GM18498 (cell line): ENCODE measurements at regions not wholly inside any gene's neighbourhood (a gene's known extent, or its start where the extent isn't known, plus 50 kb on each side); places are given as distances from the start of the nearest gene placed in this dataset.

Experiments
- ATAC-seq: cut with Tn5 transposase; IDR thresholded peaks from one replicate; pipeline ENCODE4 v1.9.1; 2021; ENCODE audit warnings: mild to moderate bottlenecking, moderate library complexity; ENCODE audit not compliant: unreplicated experiment

DNA sequence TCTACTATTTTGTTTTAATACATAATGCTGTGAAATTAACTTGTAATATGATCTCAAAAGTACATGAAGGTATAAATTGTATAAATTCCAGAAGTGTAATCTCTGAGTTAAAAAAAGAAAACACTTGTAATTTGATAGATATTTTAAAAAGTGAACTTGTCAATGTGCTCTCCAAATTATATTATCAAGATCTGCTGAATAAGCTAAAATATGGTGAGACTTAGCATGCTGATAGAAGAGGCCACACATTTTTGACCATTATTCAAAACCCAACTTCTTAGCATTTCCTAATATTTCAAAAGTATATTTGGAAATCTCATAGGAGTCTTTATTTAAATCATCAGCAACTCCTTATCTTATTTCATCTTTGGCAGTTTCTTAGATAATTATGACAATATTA is 657.1 kb upstream of the BOD1L1 start:
- no peak for ATAC-seq

DNA sequence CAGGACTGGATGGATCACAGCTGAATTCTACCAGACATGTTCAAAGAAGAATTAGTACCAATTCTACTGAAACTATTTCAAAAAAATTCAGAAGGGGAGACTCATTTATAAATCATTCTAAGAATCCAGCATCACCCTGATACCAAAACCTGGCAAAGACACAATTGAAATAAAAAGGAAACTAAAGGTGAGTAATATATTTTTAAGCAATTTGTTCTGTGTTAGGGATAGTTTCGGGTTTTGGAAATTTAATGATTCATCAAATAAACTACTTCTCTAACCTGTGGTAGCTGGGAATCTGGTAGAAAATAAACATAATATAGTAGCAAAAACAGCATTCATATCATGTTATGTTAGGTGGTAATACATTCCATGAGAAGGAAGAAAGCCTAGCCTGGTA is 662.2 kb upstream of the BOD1L1 start:
- ATAC-seq, result no peak

DNA sequence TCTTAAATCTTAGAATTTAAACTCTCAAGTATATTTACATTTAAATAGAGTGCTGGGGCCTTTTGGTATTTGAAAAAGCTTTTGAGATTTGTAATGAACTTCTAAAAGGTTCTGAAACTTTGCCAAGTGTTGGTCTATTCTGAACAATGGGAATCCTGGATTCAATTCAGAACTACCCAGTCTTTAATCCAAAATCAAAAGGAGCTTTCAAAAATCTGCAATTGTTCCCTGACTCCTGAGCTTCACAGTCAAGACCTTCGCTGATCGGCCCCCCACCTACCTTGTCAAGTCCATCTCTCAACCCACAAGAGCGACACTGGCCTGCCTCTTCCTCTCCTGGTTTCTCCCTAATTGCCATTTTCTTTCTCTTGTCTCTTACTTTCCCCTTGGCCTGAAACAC is 666.1 kb upstream of the BOD1L1 start:
- no peak for ATAC-seq

DNA sequence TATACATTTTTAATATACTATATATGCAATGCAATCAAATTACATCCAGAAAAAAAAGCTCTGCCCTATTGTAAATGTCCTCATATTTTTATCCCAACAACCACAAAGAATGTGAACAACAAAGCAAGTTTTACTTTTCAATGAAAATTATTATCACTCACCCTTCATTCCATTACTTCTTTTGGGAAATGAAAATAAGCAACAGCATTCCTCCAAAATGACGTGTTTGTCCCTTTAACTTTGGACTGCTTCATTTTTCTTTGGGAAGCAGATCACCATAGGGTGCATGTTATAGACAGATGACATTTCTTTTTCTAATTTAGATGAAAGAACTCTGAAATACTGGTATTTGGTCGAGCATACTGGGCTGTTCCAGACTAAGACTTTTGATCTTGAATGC is 667.1 kb upstream of the BOD1L1 start:
- no peak for ATAC-seq

DNA sequence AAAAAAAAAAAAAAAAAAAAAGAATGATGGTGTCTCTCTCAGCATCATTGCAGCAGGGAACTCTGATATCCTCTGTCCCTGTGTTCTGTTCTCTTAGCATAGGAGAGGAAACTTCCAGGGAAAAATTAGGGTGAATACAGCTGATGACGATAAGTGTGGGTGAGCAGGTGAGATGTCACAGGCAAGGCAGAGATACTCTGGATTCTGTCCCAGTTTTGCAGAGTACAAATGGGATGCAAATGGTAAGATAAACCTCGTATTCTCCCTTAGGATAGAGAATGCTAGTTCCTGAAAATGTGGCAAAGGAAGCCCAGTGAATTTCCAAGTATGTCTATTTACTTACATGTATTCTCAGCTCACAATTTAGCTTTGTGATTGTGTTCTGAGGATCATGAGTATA is 671.6 kb upstream of the BOD1L1 start:
- ATAC-seq, result no peak

DNA sequence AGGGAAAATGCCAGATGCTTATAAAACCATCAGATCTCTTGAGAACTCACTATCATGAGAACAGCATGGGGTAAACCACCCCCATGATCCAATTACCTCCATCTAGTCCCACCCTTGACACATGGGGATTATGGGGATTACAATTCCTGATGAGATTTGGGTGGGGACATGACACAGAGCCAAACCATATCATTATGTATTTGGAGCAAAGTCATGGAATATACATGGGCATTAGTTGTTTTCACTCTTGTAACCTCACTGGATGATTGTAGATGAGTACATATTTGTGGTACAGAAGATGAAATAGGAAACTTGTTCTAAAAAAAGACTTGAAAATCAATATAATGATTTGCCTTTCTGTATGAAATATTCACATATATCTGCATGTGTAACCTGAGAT is 674.5 kb upstream of the BOD1L1 start:
- no peak for ATAC-seq

DNA sequence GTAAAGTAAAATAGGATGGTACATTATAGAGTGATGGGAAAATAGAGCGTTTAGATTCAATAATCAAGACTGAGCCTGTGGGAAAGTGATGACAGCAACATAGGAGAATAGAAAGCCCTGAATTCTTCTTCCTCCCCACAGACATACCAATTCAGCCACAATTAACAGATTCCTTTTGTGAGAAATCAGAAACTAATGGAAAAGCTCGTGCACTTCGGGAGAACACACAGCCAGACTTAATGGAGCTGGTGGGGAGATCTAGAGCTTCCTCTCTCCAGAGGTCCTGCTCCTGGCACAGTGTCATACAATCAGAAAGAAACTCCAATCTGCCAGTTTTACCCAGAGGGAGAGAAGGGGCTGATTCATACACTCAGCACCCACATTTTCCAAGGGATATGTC is 676.3 kb upstream of the BOD1L1 start:
- no peak for ATAC-seq

DNA sequence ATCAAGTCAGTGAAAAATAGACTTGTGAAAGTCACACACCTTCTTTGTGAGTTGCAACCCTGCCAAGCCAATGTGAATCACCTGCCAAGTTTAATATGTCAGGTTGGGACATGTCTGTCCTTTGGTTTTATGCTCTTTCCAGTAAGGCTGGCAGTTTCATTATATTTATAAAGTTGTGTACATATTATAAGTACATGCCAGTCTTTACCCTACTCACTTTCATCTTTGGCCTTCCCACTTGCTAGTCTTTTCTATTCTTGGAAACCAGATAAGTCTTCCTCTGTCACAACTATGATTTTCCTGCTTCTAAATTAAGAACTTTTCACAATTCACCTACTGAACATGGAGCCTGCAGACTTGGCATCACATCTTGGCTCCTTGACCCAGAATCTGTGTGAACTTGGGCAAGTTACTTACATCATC is 680.7 kb upstream of the BOD1L1 start:
- no peak for ATAC-seq

DNA sequence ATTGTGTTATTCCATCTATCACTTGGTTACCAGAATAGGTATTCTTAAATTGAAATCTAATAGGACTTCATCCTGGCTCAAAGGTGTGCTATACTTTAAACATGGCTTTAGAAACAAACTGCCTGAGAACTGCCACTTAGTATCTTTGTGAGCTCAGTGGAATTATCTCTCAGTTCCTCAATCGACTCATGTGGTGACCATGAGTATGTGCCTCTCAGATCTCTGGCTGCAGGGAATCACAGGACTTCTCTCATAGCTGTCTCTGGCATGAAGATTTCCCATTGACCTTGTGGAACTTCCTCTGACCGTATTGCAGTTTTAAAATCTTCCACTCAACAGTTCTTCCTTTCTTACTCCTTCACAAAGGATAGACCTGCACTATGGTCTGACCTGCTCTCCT is 681.9 kb upstream of the BOD1L1 start:
- no peak for ATAC-seq

DNA sequence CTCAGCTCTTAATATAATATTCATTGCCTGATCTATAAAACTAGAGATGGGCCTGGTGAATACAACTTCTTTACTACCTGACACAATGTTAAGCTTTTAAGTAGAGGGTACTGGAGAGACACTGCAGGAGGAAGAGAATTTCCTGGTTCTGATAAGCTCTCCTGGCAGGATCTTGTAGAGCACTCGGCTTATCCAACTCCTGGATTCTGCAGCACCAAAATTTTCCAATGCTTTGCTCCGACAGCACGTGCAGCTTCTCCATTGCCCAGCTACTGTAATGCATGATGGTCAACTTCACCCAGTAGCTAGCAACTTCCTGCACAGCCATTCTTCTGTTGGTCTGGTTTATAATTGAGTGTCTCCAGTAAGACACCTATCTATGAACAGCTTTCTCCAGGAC is 686.2 kb upstream of the BOD1L1 start:
- ATAC-seq, result no peak

DNA sequence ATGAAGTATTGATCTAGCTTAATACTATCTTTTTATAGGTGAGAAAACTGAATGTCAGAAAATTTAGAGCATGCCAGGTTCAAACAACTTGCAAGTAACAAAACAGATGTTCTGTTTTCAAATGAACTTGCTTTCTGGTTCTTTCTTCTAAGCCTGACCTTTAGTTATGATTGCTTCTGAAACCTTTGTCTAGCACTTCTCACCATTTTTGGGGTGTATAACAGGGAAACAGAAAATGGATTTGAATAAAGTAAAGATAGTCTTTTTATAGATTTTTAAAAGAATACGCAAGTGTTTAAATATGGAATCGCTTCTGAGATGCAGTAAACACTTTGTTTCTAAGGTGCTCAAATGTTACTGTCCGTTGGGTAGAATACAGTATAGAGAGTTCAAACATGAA is 687.2 kb upstream of the CPEB2 start:
- peak; percentile 61 for ATAC-seq

DNA sequence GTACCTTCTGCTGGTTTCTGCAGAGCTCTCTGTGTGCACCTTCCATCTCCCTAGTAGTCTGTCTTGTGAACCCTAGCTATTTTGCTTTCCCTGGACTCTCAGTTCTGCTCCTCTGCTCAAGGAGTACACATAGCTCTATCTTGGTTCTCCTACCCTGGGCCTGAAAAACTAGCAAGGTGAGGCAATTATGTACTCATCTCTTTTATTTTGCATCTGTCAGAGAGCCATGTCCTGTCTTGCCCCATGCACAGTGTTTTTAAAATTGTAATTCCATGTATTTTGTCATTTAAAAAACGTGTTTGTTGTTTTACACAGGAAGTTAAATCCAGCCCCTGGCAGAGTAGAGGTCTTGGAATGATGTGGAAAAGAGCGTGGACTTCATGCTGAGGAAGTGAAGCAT is 684.9 kb upstream of the CPEB2 start:
- no peak for ATAC-seq

DNA sequence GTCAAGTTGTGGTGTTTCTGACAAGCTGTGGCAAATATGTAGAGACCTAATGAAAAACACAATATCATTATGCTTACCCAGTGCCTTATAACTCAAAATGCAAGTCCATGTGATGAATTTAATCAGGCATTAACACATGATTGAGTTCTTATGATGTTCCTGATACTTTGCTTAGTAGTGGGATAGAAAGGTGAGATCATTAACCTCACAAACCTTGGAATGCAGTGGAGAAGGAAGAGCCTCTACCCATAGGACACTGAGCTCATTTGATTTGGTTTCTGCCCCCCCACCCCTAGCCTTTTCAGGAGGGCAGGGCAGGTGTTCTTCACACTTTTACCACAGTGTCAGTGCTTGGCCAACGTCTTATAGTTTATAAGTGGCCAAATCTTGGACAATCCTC is 683.6 kb upstream of the CPEB2 start:
- no peak for ATAC-seq

DNA sequence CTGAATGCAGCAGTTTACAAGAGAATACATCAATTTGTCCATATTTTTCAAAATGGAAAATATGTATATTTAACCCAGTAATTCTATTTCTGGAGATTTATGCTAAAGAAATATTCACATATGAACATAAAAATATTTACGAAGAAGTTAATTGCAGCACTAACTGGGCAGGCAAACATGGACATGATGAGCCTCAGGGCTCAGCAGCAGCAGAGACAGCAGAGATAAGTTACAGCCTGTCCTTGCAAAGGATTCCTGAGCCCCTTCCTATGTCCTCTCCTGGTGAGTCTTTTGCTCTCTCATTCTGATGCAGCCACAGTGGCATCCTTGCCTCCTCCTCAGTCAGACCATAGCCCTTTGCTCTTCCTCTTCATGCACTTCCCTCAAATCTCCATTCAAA is 680.6 kb upstream of the CPEB2 start:
- ATAC-seq, result no peak

DNA sequence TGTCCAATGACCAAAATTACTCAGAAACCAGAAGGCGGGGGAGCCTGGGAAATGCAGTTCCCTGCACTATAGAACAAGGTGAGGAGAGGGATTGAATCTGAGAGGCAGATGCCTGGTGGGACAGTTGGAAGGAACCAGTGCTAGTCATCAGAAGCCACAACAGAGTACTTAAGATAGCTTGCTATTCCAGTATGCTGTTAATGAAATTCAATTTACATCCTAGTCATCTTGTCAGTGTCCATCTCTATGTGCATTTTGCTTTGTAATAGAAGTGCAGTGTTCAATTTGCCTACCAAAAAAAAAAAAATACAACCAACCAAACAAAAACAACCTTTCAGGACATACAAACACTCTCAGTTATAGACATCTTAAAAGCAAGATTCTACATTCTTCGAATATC is 679.1 kb upstream of the CPEB2 start:
- ATAC-seq, result no peak

DNA sequence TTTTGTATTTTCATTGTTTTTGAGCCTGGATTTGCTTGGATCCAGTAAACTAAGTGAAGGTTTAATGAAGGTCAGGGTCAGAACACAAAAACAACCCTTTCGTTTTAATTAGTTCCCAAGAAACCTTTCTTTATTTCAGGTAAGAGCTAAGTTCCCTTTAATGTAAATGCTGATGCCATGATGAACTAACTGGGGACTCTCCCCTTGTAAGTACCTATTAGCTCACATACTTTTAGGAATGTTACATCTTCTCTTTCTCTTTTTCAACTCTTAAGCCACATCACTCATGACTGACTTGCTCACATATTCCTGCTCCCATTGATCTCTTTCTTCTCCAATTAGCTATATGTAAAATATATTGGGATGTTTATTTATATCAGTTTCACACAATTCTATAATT is 673.1 kb upstream of the CPEB2 start:
- ATAC-seq, result no peak

DNA sequence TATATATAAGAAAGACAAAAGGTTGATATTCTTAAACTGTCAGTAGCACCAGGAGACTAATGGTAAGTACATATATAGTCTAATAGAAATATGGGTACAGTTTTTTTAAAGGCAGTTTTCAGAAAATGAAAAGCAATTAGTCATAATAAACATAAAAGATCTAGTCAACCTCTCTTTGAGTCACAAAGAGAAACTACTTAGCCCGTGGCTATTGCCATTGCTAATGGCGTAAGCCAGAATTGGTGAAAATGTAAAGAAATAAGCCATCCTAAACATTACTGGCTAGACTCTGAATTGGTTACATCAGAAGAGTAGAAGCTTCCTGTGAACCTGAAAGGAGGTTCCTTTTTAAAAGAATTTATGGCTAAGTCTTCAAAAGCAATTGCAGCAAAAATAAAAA is 668.7 kb upstream of the CPEB2 start:
- no peak for ATAC-seq

DNA sequence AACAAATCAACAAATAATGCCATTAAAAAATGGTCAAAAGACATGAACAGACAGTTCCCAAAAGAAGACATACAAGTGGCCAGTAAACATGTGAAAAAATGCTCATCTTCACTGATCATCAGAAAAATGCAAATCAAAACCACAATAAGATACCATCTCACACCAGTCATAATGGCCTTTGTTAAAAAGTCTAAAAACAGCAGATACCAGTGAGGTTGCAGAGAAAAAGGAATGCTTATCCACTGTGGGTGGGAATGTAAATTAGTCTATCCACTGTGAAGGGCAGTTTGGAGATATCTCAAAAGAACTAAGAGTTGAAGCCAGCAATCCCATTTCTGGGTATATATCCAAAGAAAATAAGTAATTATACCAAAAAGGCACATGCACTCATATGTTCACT is 668.1 kb upstream of the CPEB2 start:
- no peak for ATAC-seq

DNA sequence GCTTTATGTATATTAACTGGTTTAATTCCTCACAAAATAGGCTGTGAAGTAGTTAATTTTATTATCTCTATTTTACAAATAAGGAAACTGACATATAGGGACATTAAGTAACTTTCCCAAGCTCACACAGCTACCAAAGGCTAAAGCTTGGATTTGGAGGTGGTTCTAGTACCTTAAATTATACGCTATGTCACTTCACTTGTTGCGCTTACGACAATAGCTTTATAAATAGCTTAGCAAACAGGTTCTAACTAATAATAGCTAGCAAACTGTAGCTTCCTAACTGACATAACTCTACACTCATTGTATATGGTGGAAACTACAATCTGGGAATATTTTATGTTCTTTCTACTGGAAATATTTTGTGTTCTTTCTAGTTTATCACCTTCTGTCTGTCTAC is 666.4 kb upstream of the CPEB2 start:
- ATAC-seq, result no peak

DNA sequence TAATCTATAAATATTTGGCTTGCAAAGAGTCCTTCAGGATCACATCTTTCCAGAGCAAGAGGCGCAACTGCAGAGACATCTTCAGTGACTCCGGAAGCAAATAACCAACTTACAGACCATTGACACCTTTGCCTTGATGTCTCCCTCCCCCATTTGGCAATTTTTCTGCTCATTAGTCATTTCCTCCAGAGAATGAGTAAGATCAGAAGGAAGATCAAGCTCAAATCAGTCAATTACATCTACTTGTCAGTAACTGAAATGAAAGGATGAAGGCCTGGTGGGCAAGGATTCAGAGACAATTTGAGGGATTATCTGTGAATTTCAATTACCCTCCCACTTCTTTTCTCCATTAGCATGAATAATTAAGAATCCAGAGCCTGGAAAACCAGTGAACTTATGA is 665.6 kb upstream of the CPEB2 start:
- ATAC-seq, result no peak

DNA sequence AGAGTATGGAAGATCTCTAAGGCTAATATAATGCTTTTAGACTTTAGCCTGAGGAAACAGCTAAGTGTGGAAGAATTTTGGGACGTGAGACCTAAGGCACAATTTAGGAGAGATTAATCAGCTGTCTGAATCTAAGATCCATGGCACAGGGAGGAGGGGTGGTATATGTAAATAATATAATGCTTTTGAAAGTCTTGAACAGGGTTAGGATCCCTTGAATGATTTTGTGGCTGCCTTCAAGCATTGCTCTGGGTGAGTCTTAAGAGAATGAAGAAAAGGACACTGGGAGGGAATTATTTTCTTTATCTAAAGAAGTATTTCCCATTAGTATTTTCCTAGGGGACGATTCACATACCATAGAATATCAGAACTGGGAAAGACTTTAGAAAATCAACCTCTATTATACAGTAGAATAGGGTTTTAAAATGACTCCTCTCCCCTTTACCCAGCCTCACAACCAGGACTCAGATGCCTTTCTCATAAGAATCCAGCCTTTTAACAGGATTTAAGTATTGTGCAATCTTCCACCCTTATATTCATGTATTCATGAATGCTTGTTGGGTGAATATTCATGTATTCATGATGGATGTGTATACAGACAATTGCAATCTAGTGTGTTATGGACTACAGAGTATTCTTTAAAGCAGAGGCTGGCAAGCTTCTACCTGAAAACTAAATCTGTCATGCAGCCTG is 664.2 kb upstream of the CPEB2 start:
- ATAC-seq, result no peak

DNA sequence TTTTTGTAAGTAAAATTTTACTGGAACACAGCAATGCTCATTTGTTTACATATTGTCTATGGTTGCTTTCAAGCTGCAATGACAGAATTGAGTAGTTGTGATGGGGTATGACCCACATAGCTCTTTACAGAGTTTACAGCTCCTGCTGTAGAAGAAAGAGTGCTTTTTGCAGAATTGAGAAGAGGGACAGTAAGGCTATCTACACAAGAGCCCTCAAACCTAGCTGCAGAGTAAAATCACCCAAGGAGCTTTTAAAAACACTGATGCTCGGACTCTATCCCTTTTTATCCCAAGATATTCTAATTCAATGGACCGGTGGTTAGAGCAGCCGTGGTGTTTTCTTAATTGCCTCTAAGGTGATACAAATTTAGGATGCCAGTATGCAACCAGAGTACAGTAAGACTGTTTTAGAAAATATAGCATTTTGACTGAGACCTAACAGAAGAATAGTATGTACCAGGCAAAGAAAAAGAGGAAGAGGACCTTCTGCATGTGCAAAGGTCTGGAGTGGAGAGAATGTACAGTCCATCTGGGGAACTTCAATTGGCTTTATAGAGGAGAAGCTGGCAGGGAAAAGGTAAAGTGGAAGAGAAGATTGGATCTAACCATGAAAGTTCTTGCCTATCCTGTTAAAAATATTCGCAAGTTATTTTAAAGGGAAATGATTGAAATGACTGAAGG is 663.6 kb upstream of the CPEB2 start:
- ATAC-seq, result no peak

DNA sequence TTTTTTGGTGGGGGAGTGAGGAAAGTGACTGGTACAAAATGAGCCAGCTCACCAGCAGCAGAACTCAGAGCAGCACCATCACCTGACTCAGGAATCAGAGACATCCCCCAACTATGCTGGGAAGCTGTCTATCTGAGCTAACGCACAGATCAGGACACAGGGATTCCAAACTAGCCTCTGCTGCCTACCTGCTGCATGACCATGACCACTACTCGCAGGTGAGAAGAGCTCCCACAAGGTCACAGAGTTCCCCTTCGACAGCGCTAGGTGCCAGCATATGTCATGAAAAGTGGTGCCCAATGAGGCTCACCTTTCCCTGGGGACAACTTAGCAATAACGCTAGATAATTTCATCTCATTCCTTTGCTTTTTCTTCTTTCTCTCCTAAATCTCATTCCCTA is 662.6 kb upstream of the CPEB2 start:
- no peak for ATAC-seq
